ENCODE measurements at regions not wholly inside any gene's neighbourhood (a gene's known extent, or its start where the extent isn't known, plus 50 kb on each side); places are given as distances from the start of the nearest gene placed in this dataset.

GRCh38 chr6:163741342-163741741 lies 326.8 kb downstream of the QKI start:
- Histone ChIP-seq H3K27me3 (ENCODE audit: insufficient read depth, low read length) (no peaks in the 10 kb centered on the region), H3K4me2 (ENCODE audit: low read length) (no peak overlapping the region), H3K36me3 (ENCODE audit: control insufficient read depth in 1 of 2, insufficient read depth in 2 of 2, low read length in 2 of 2) (no peaks in the 10 kb centered on the region), H3K9me2 (ENCODE audit: insufficient read depth) (no peaks in the 10 kb centered on the region), H3K9me3 (ENCODE audit: control insufficient read depth in 1 of 2, insufficient read depth in 1 of 2, low read depth in 1 of 2, low read length in 2 of 2) (no peaks in the 10 kb centered on the region), H3K27ac (ENCODE audit: low read depth, low read length) (no peak overlapping the region), H3K4me1 (ENCODE audit: control insufficient read depth in 1 of 2, insufficient read depth in 2 of 2, low read length in 2 of 2) (peaks cover 4 to 6% of the 10 kb centered on the region in 2 experiments; a peak in 2 of 4 replicates), H3K79me2 (ENCODE audit: insufficient read depth, low read length) (no peaks in the 10 kb centered on the region), H4K20me1 (ENCODE audit: insufficient read depth) (no peaks in the 10 kb centered on the region), H2AFZ (ENCODE audit: low read depth, low read length, poor library complexity, severe bottlenecking) (no peak overlapping the region), H3K9ac (ENCODE audit: low read length) (no peak overlapping the region), H3K4me3 (replicated peaks in 1 of 2; ENCODE audit: low read depth in 1 of 2, low read length in 2 of 2) (no peak overlapping the region)
- ChIA-PET CTCF (no interaction called here), RAD21 (ENCODE audit: low non-redundant PET in 1 of 2, low total read pairs in 2 of 2, uncharacterized antibody in 2 of 2, unreplicated experiment in 2 of 2) (no interaction called here), POLR2A (no interaction called here)
- intact Hi-C loops (cut with micrococcal nuclease) = no loop called here
- TF ChIP-seq TCF7L2 (IDR thresholded peaks at IDR 0.05; ENCODE audit: borderline replicate concordance, extremely low read depth, insufficient read depth, insufficient read length) (no peak), ZFX (IDR thresholded peaks at IDR 0.05) (no peak), EGR1 (IDR thresholded peaks at IDR 0.05; ENCODE audit: low read depth) (no peak), CTCF (IDR thresholded peaks at IDR 0.05 in 2 of 3, conservative IDR thresholded peaks at IDR 0.05 in 1 of 3; ENCODE audit: borderline replicate concordance in 1 of 3, insufficient read depth in 1 of 3, low read depth in 2 of 3, low read length in 2 of 3) (no peak), SRF (IDR thresholded peaks at IDR 0.05; ENCODE audit: low read depth) (no peak), EZH2phosphoT487 (IDR thresholded peaks at IDR 0.05; ENCODE audit: borderline replicate concordance) (no peak), YY1 (IDR thresholded peaks at IDR 0.05; ENCODE audit: extremely low read depth, insufficient replicate concordance, low read depth, low read length) (no peak), EZH2 (IDR thresholded peaks at IDR 0.05) (no peak), CEBPB (IDR thresholded peaks at IDR 0.05; ENCODE audit: low read depth) (no peak), ZNF274 (IDR thresholded peaks at IDR 0.05; ENCODE audit: low read depth, low read length) (no peak), ZBTB33 (IDR thresholded peaks at IDR 0.05; ENCODE audit: extremely low read depth, insufficient replicate concordance, low read length) (no peak), SIN3A (IDR thresholded peaks at IDR 0.05; ENCODE audit: low read depth) (no peak)
- TF ChIP-seq, protein P1, sequence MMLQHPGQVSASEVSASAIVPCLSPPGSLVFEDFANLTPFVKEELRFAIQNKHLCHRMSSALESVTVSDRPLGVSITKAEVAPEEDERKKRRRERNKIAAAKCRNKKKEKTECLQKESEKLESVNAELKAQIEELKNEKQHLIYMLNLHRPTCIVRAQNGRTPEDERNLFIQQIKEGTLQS (IDR thresholded peaks at IDR 0.05) = no peak
- TF ChIP-seq, protein P2, sequence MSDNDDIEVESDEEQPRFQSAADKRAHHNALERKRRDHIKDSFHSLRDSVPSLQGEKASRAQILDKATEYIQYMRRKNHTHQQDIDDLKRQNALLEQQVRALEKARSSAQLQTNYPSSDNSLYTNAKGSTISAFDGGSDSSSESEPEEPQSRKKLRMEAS (IDR thresholded peaks at IDR 0.05) = no peak
- ATAC-seq = no peak
- BruUV-seq (replicated peaks) = no TSS peak
- no peak for DNase-seq (ENCODE audit: low read depth, low spot score)
